ENCODE measurements at regions not wholly inside any gene's neighbourhood (a gene's known extent, or its start where the extent isn't known, plus 50 kb on each side); places are given as distances from the start of the nearest gene placed in this dataset.

- no peaks in the 10 kb centered on the region for H3K36me3 ChIP-seq (ENCODE audit: insufficient read depth, low read length)
- H3K4me3 ChIP-seq (ENCODE audit: low read depth, low read length, poor library complexity, severe bottlenecking), result no peak overlapping the region
- no peaks in the 10 kb centered on the region for H3K9me2 ChIP-seq (ENCODE audit: low read depth, low read length)
- H2AFZ ChIP-seq (ENCODE audit: low read length), result no peak overlapping the region
- H3K9ac ChIP-seq (ENCODE audit: low read length), result no peak overlapping the region
- no peaks in the 10 kb centered on the region for H4K20me1 ChIP-seq (ENCODE audit: insufficient read depth, low read length)
- H3F3A ChIP-seq (ENCODE audit: insufficient read depth, low read length), result no peaks in the 10 kb centered on the region
- no peak overlapping the region for H3K27ac ChIP-seq (ENCODE audit: low read depth, low read length, poor library complexity, severe bottlenecking)
- H3K9me3 ChIP-seq (ENCODE audit: low read length), result no peaks in the 10 kb centered on the region
- no peak overlapping the region for H3K4me2 ChIP-seq (ENCODE audit: low read length)
- no peaks in the 10 kb centered on the region for H3K4me1 ChIP-seq (ENCODE audit: insufficient read depth, low read length, severe bottlenecking)
- no peak for TF ChIP-seq EZH2 (IDR thresholded peaks at IDR 0.05; ENCODE audit: borderline replicate concordance, low read length)
- TF ChIP-seq, protein P1, sequence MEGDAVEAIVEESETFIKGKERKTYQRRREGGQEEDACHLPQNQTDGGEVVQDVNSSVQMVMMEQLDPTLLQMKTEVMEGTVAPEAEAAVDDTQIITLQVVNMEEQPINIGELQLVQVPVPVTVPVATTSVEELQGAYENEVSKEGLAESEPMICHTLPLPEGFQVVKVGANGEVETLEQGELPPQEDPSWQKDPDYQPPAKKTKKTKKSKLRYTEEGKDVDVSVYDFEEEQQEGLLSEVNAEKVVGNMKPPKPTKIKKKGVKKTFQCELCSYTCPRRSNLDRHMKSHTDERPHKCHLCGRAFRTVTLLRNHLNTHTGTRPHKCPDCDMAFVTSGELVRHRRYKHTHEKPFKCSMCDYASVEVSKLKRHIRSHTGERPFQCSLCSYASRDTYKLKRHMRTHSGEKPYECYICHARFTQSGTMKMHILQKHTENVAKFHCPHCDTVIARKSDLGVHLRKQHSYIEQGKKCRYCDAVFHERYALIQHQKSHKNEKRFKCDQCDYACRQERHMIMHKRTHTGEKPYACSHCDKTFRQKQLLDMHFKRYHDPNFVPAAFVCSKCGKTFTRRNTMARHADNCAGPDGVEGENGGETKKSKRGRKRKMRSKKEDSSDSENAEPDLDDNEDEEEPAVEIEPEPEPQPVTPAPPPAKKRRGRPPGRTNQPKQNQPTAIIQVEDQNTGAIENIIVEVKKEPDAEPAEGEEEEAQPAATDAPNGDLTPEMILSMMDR (IDR thresholded peaks at IDR 0.05; ENCODE audit: low read length), result peak; percentile 87
- no peaks in the 10 kb centered on the region for H3K79me2 ChIP-seq (ENCODE audit: insufficient read depth, low read length)
- H3K27me3 ChIP-seq (ENCODE audit: insufficient read depth, low read length), result 0 out of 2 replicates have a peak, but pooled peaks cover 5% of the 10 kb centered on the region
These were observed 290.0 kb downstream of the ACTL7B start for GRCh38 chr9:108565651-108566378.

GRCh38 chr9:108562176-108562575, 293.6 kb downstream of the ACTL7B start:
- no peaks in the 10 kb centered on the region for H3F3A ChIP-seq (ENCODE audit: insufficient read depth, low read length)
- no peak overlapping the region for H3K27ac ChIP-seq (ENCODE audit: low read depth, low read length, poor library complexity, severe bottlenecking)
- no peak overlapping the region for H2AFZ ChIP-seq (ENCODE audit: low read length)

GRCh38 chr9:108559432-108559831, 296.4 kb downstream of the ACTL7B start:
- Histone ChIP-seq H4K20me1 (ENCODE audit: insufficient read depth, low read length) (no peaks in the 10 kb centered on the region), H3K9me3 (ENCODE audit: low read length) (no peaks in the 10 kb centered on the region), H3K27me3 (ENCODE audit: insufficient read depth, low read length) (no peaks in the 10 kb centered on the region; the same call in 1 of the 2 replicates), H3K4me3 (ENCODE audit: low read depth, low read length, poor library complexity, severe bottlenecking) (no peak overlapping the region), H3K4me2 (ENCODE audit: low read length) (no peak overlapping the region), H3K79me2 (ENCODE audit: insufficient read depth, low read length) (no peaks in the 10 kb centered on the region), H3K9me2 (ENCODE audit: low read depth, low read length) (no peaks in the 10 kb centered on the region), H3K9ac (ENCODE audit: low read length) (no peak overlapping the region), H3K4me1 (ENCODE audit: insufficient read depth, low read length, severe bottlenecking) (no peaks in the 10 kb centered on the region), H3F3A (ENCODE audit: insufficient read depth, low read length) (no peaks in the 10 kb centered on the region), H3K27ac (ENCODE audit: low read depth, low read length, poor library complexity, severe bottlenecking) (no peak overlapping the region), H2AFZ (ENCODE audit: low read length) (no peak overlapping the region), H3K36me3 (ENCODE audit: insufficient read depth, low read length) (no peaks in the 10 kb centered on the region)
- TF ChIP-seq, protein P1 (IDR thresholded peaks at IDR 0.05; ENCODE audit: low read length), result no peak
- TF ChIP-seq EZH2 (IDR thresholded peaks at IDR 0.05; ENCODE audit: borderline replicate concordance, low read length), result no peak

More at GRCh38 chr9:108562176-108562575, 293.6 kb downstream of the ACTL7B start:
- Histone ChIP-seq H3K9me3 (ENCODE audit: low read length) (no peaks in the 10 kb centered on the region), H3K4me1 (ENCODE audit: insufficient read depth, low read length, severe bottlenecking) (no peaks in the 10 kb centered on the region), H4K20me1 (ENCODE audit: insufficient read depth, low read length) (no peaks in the 10 kb centered on the region), H3K36me3 (ENCODE audit: insufficient read depth, low read length) (no peaks in the 10 kb centered on the region), H3K4me2 (ENCODE audit: low read length) (no peak overlapping the region), H3K27me3 (ENCODE audit: insufficient read depth, low read length) (no peaks in the 10 kb centered on the region), H3K9ac (ENCODE audit: low read length) (no peak overlapping the region), H3K4me3 (ENCODE audit: low read depth, low read length, poor library complexity, severe bottlenecking) (no peak overlapping the region), H3K79me2 (ENCODE audit: insufficient read depth, low read length) (no peaks in the 10 kb centered on the region), H3K9me2 (ENCODE audit: low read depth, low read length) (no peaks in the 10 kb centered on the region)
- TF ChIP-seq, protein P1 (IDR thresholded peaks at IDR 0.05; ENCODE audit: low read length), result no peak
- TF ChIP-seq EZH2 (IDR thresholded peaks at IDR 0.05; ENCODE audit: borderline replicate concordance, low read length), result no peak

Data from OCI-LY1 (cell line).